Raji (cell line): ENCODE measurements at regions not wholly inside any gene's neighbourhood (a gene's known extent, or its start where the extent isn't known, plus 50 kb on each side); places are given as distances from the start of the nearest gene placed in this dataset.

ENCODE experiments used
- POLR2A ChIP-seq: IDR thresholded peaks from 2 replicates; pipeline ENCODE4 v1.6.1; 2011; ENCODE audit warnings: low read depth, low read length, control low read depth; ENCODE audit not compliant: insufficient read depth

GRCh38 chr6:155591741-155592140, 136.1 kb upstream of the NOX3 start:
- no peak for TF ChIP-seq POLR2A

GRCh38 chr6:155589190-155589589, 133.6 kb upstream of the NOX3 start:
- TF ChIP-seq POLR2A: no peak

DNA sequence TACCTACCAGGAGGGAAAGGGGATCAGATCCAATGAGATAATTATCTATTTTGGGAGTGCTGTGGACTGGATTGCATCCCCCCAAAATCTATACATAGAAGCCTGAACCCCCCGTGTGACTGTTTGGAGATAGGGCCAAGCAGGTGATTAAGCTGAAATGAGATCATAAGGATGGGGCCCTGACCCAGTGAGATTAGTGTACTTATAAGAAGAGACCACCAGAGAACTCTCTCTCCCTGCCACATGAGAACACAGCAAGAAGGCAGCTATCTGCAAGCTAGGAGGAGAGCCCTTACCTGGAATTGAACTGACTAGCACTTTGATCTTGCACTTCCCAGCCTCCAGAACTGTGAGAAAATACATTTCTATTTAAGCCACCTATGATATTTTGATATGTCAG, 132.2 kb upstream of the NOX3 start:
- TF ChIP-seq POLR2A: no peak

GRCh38 chr6:155586090-155586489, 130.5 kb upstream of the NOX3 start:
- no peak for TF ChIP-seq POLR2A

DNA sequence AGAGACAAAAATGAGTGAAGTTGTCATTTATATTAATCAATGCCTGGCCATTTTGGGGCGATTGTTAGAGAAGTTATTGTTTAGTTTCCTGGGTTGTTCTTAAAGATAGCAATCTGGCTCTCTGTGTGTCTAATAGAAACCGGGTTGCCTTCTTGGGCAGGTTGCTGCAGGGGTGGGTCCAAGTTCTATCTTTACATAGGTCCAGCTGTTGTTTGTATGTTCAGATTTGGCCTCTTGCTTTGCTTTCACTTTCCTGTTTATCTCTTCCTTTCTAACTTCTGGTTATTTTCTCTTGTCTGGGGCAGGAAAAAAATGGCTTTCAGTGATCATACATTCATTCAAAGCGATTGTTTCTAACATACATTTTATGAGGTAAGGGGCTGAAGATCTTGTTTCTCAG, 128.4 kb upstream of the NOX3 start:
- no peak for TF ChIP-seq POLR2A

DNA sequence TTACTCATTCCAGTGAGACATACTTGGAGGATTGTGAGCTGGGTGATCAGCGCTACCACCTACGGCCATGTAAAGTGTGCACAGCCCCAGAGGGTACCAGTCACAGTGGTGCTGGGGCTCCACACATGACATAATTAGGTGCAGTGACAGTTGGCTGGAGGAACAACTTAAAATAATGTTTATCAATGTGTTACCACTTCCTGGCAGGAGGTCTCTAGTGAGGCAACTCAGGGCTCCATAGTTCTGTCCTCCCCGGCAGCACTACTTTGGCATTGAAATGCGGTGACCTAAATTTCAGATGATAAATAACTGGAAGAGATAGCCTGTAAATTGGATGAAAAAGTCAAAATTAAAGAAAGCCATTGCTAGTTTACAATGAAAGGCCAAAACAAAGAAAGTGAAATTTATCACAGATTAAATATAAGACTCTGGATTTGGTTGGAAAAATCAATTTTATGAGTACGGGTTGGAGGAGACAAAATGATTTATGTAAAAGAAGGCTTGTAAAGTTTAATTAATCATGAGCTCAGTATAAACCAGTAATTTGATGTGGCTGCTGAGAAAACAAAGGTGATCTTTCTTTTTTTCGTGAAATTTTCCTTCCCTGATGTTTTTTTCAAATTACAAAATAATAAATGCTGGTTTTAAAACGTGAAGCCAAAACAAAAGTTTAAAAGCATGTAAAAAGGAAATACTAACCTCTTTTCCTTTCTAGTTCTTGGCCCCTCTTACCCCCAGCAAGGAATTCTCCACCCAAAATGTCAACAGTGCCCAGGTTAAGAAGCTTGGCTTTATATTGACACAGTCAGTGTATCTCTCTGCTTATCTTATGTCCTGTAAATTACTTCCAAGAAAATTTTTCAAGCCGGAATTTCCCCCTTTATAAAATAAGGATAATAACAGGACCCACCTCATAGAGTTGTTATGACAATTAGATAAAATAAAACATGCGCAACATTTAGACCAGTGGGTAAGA, 126.7 kb upstream of the NOX3 start:
- TF ChIP-seq POLR2A: no peak

- no peak for TF ChIP-seq POLR2A
These were observed 125.3 kb upstream of the NOX3 start for GRCh38 chr6:155580904-155581303.

GRCh38 chr6:155578251-155578650, 122.6 kb upstream of the NOX3 start:
- no peak for TF ChIP-seq POLR2A

GRCh38 chr6:155561966-155562364, 106.3 kb upstream of the NOX3 start:
- TF ChIP-seq POLR2A: no peak

DNA sequence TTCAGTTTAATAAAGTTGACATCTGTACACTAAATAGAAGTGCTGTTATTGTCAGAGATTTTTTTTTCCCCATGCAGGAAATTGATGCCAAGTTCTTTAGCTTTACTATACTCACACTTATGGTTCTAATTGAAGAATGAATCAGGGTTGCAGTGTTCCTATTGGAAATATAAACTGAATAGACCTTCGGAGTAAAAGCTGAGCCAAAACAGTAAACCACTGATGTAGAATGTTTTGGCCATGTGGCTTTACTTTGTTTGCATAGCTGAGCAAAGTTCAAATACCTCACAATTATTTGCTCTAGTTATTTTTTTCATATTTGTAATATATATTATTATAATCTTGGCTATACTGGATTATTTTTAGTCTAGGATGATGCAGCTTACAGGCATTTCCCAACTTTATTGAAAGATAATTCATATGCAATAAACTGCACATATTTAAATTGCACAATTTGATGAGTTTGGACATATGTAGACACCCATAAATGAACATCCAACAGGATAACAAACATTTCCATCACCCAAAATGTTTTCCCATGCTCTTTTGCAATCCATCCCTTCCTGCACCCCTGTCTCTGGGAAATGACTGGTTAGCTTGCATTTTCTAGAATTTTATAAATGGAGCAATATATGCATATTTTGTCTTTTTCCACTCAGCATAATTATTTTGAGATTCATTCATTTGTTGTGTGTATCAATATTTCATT, 105.8 kb upstream of the NOX3 start:
- TF ChIP-seq POLR2A: no peak

- TF ChIP-seq POLR2A: no peak
These were observed 94.3 kb upstream of the NOX3 start for GRCh38 chr6:155549928-155550327.

GRCh38 chr6:155549028-155549798, 93.6 kb upstream of the NOX3 start:
- TF ChIP-seq POLR2A: no peak

DNA sequence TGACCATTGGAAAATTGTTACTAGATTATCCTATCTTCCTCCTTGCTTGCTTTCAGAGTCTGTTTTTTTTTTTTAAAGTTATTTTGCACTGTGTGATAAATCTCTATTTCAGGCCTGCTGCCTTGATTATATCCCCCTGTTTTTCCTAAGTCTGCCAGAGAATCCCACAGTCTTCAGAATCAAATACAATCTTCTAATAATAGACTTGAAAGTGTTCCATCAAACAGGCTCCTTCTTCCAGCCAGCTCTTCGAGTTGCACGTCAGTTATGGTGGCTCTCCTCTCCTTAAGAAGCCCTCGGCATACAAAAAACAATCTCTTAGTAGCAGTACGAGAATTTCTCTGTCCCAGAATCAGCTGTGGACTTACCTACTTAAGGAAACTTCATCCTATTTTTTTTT, 92.9 kb upstream of the NOX3 start:
- no peak for TF ChIP-seq POLR2A

DNA sequence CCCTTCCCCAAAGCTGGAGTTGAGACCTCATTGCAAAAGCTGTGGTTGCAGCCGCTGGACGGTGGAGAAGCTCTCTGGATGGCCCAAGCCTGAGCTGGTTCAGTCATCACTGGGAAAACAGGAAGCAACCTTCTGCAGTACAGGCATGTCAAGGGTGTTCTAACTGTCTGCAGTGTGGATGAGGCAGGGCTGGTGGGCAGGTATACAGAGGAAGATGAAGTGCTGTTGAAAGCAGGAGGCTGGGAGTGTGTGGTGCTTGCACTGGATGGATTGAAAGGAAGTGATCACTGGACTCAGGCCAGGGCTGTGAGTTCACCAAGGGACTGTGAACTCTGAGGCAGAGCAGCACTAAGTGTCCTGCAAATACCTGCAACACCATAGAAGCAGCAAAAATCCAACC, 89.0 kb upstream of the NOX3 start:
- TF ChIP-seq POLR2A: no peak

DNA sequence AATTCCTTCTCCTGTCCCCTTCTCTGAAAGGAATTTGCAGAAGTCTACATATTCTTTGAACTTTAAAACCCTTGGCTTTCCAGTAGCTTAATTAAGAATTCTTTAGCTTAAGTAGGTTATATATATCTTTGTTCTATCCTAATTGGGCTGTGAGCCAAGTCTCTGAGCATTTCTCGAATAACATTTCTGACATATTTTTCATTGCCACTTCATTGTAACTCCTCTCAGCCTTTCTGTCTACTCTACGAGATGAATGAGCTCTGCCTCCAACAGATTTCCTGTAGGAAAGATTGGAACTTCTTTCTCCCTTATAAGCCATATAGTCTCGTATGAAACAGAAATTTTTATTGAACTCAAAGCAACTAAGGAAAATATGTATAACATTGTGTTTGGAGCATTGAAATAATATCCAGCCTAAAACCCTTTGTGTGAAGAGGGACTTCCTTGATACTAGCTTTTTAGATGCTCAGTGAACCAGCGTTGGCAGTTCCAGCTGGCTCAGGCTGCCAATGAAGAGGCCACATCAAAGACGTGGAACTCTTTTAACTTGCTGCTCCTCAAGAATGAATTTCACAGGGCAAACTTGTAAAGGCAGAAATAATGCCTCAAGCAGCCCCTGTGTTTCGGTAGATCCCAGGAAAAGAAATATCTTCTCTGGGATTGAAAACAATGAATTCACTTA, 87.7 kb upstream of the NOX3 start:
- no peak for TF ChIP-seq POLR2A

DNA sequence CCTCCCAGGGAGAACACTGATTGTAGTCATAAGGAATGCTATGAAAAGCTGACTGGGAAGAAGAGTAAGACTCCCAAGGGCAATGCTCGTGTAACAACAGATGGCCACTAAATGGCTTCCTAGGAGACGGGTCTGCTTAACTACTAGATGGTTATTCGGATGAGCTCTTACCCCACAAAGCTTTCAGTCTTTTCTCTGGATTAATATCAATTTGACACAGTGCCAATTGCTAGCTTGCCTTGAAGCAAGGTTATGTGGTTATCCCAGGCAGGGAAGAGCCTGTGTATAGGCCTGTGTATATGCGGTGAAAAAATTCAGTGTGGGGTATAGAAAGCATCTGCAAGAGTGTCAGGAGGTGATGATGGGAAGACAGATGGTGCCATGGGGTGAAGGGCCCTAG, 86.4 kb upstream of the NOX3 start:
- TF ChIP-seq POLR2A: no peak
